GM10266 (cell line): ENCODE measurements at regions not wholly inside any gene's neighbourhood (a gene's known extent, or its start where the extent isn't known, plus 50 kb on each side); places are given as distances from the start of the nearest gene placed in this dataset.

Experiments
- DNase-seq: peaks from one replicate; pipeline ENCODE4 v3.0.0; 2012; ENCODE audit errors: extremely low spot score
- TF ChIP-seq, protein P1 (sequence below): IDR thresholded peaks from 2 replicates; pipeline ENCODE4 v1.5.1; 2012; ENCODE audit warnings: mild to moderate bottlenecking, low read depth; ENCODE audit not compliant: control insufficient read depth, insufficient read depth; ENCODE audit errors: missing control alignments

DNA sequence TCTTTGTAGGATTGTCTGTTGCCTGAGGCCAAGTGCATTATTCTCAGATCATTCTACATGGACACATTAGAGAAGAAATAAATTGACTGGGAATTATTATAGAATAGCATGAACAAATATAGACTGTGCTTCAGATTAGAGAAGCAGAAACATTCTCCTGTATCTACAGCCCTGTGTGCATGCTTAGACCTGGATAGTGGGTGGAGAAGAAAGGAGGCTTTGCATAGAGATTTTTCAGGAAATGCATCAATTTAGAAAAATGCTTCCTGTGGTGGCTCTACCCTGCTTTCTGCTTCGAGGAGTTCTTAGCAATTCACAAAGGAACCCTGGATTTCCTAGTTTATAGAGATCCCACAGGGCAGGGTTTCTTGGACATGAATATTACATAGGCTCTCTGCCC is 66.7 kb downstream of the IRX1 start:
- DNase-seq, result no peak
- TF ChIP-seq, protein P1, sequence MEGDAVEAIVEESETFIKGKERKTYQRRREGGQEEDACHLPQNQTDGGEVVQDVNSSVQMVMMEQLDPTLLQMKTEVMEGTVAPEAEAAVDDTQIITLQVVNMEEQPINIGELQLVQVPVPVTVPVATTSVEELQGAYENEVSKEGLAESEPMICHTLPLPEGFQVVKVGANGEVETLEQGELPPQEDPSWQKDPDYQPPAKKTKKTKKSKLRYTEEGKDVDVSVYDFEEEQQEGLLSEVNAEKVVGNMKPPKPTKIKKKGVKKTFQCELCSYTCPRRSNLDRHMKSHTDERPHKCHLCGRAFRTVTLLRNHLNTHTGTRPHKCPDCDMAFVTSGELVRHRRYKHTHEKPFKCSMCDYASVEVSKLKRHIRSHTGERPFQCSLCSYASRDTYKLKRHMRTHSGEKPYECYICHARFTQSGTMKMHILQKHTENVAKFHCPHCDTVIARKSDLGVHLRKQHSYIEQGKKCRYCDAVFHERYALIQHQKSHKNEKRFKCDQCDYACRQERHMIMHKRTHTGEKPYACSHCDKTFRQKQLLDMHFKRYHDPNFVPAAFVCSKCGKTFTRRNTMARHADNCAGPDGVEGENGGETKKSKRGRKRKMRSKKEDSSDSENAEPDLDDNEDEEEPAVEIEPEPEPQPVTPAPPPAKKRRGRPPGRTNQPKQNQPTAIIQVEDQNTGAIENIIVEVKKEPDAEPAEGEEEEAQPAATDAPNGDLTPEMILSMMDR, result no peak

DNA sequence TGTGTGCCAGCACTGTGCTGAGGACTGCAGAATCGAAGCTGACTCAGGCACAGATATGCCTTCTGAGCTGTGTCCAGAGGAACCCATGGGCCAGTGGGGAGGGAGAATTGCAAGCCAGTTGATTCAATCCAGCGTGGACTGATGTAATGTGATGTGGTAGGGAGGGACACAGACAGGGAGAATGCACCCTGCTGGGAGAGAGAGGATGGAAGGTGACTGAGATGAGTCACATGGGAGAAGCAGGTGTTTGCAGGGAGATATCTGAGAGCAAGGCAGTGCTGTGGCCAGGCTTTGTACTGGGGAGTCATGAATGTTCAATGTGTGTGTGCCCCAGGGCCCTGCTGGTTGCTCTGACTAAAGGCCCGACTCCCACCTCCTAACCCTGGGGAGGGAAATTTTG is 75.7 kb downstream of the IRX1 start:
- no peak for DNase-seq
- TF ChIP-seq, protein P1, result no peak

- no peak for DNase-seq
- TF ChIP-seq, protein P1, result no peak
Measured at GRCh38 chr5:3678801-3679200, 83.2 kb downstream of the IRX1 start.

- TF ChIP-seq, protein P1, result no peak
- DNase-seq, result no peak
Measured at GRCh38 chr5:3680821-3681220, 85.2 kb downstream of the IRX1 start.

- DNase-seq, result no peak
- TF ChIP-seq, protein P1, result no peak
Measured at GRCh38 chr5:3684118-3684517, 88.5 kb downstream of the IRX1 start.

GRCh38 chr5:3684771-3685354 is 89.2 kb downstream of the IRX1 start:
- no peak for DNase-seq
- TF ChIP-seq, protein P1, result no peak

DNA sequence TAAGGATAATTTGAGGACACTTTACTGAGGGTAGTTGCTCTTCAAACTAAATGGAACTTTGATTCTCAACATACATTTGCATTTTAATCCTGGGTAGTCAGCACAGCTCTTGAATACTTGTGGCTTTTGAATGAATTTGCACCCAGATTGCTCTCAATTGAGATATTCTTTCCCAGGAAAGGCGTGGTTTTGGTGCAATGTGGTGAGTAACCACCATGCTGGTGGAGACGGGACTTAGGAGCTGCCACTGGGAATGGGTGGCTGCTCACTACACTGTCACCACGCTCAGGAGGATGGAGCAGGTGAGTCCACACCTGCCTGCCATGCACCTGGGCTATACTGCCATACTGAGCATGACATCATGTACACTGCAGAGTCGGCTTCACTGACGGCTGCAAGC is 99.2 kb downstream of the IRX1 start:
- TF ChIP-seq, protein P1, result no peak
- no peak for DNase-seq
